ENCODE measurements at regions not wholly inside any gene's neighbourhood (a gene's known extent, or its start where the extent isn't known, plus 50 kb on each side); places are given as distances from the start of the nearest gene placed in this dataset.

- no TSS peak for BruUV-seq (replicated peaks)
- TF ChIP-seq CTCF (conservative IDR thresholded peaks at IDR 0.05; ENCODE audit: low read length): no peak
- no peak for TF ChIP-seq EZH2phosphoT487 (IDR thresholded peaks at IDR 0.05; ENCODE audit: borderline replicate concordance, low read depth, low read length)
- Histone ChIP-seq H3K9me2 (ENCODE audit: insufficient read depth, low read length) (no peaks in the 10 kb centered on the region), H3K4me3 (ENCODE audit: low read depth, low read length, poor library complexity, severe bottlenecking) (no peak overlapping the region), H3K4me2 (ENCODE audit: low read length) (no peak overlapping the region), H3K36me3 (ENCODE audit: insufficient read depth, low read length) (no peaks in the 10 kb centered on the region), H3K4me1 (ENCODE audit: insufficient read depth, low read length, poor library complexity, severe bottlenecking) (no peaks in the 10 kb centered on the region), H3K27ac (ENCODE audit: low read depth, low read length, poor library complexity, severe bottlenecking) (no peak overlapping the region), H3K9me3 (ENCODE audit: low read length) (no peaks in the 10 kb centered on the region), H2AFZ (ENCODE audit: low read length) (no peak overlapping the region), H3K79me2 (ENCODE audit: insufficient read depth, low read depth, low read length) (no peaks in the 10 kb centered on the region), H4K20me1 (ENCODE audit: insufficient read depth, low read length) (no peaks in the 10 kb centered on the region)
- intact Hi-C loops (cut with micrococcal nuclease; ENCODE audit: unreplicated experiment): no loop called here
- CTCF ChIA-PET (ENCODE audit: unreplicated experiment): no interaction called here
- POLR2A ChIA-PET: interaction anchor here (0.6 kb wide), 2 partner anchors 20 to 705 kb away, joined by 3 to 4 read pairs; no protein-coding TSS in a partner anchor
- DNase-seq (ENCODE audit: low spot score): no peak
Measured at GRCh38 chr4:31979988-31980387, 1259.8 kb downstream of the PCDH7 start.

GRCh38 chr4:31983246-31983645, 1263.1 kb downstream of the PCDH7 start:
- no peak overlapping the region for H2AFZ ChIP-seq (ENCODE audit: low read length)
- no peaks in the 10 kb centered on the region for H3K9me3 ChIP-seq (ENCODE audit: low read length)
- H3K79me2 ChIP-seq (ENCODE audit: insufficient read depth, low read depth, low read length): no peaks in the 10 kb centered on the region
- H3K4me3 ChIP-seq (ENCODE audit: low read depth, low read length, poor library complexity, severe bottlenecking): no peak overlapping the region
- no peaks in the 10 kb centered on the region for H3K36me3 ChIP-seq (ENCODE audit: insufficient read depth, low read length)
- no TSS peak for BruUV-seq (replicated peaks)
- no peak overlapping the region for H3K27ac ChIP-seq (ENCODE audit: low read depth, low read length, poor library complexity, severe bottlenecking)
- intact Hi-C loops (cut with micrococcal nuclease; ENCODE audit: unreplicated experiment): no loop called here
- no peaks in the 10 kb centered on the region for H4K20me1 ChIP-seq (ENCODE audit: insufficient read depth, low read length)
- no peaks in the 10 kb centered on the region for H3K9me2 ChIP-seq (ENCODE audit: insufficient read depth, low read length)
- POLR2A ChIA-PET: interaction anchor here (0.5 to 0.7 kb wide), 2 partner anchors 16 to 929 kb away, joined by 3 read pairs; no protein-coding TSS in a partner anchor
- H3K4me2 ChIP-seq (ENCODE audit: low read length): no peak overlapping the region
- H3K4me1 ChIP-seq (ENCODE audit: insufficient read depth, low read length, poor library complexity, severe bottlenecking): no peaks in the 10 kb centered on the region
- CTCF ChIA-PET (ENCODE audit: unreplicated experiment): no interaction called here
- DNase-seq (ENCODE audit: low spot score): no peak
- TF ChIP-seq CTCF (conservative IDR thresholded peaks at IDR 0.05; ENCODE audit: low read length): no peak
- no peak for TF ChIP-seq EZH2phosphoT487 (IDR thresholded peaks at IDR 0.05; ENCODE audit: borderline replicate concordance, low read depth, low read length)

GRCh38 chr4:31983677-31984076, 1263.5 kb downstream of the PCDH7 start:
- DNase-seq (ENCODE audit: low spot score): no peak
- no peak overlapping the region for H3K27ac ChIP-seq (ENCODE audit: low read depth, low read length, poor library complexity, severe bottlenecking)
- H3K4me3 ChIP-seq (ENCODE audit: low read depth, low read length, poor library complexity, severe bottlenecking): no peak overlapping the region
- BruUV-seq (replicated peaks): no TSS peak
- H4K20me1 ChIP-seq (ENCODE audit: insufficient read depth, low read length): no peaks in the 10 kb centered on the region
- TF ChIP-seq CTCF (conservative IDR thresholded peaks at IDR 0.05; ENCODE audit: low read length): no peak
- no peak overlapping the region for H2AFZ ChIP-seq (ENCODE audit: low read length)
- ChIA-PET POLR2A (interaction anchor here (0.5 to 0.7 kb wide), 2 partner anchors 16 to 928 kb away, joined by 3 read pairs; no protein-coding TSS in a partner anchor), CTCF (ENCODE audit: unreplicated experiment) (no interaction called here)
- H3K4me2 ChIP-seq (ENCODE audit: low read length): no peak overlapping the region
- no peaks in the 10 kb centered on the region for H3K36me3 ChIP-seq (ENCODE audit: insufficient read depth, low read length)
- no peaks in the 10 kb centered on the region for H3K4me1 ChIP-seq (ENCODE audit: insufficient read depth, low read length, poor library complexity, severe bottlenecking)
- H3K9me2 ChIP-seq (ENCODE audit: insufficient read depth, low read length): no peaks in the 10 kb centered on the region
- intact Hi-C loops (cut with micrococcal nuclease; ENCODE audit: unreplicated experiment): no loop called here
- H3K79me2 ChIP-seq (ENCODE audit: insufficient read depth, low read depth, low read length): no peaks in the 10 kb centered on the region
- H3K9me3 ChIP-seq (ENCODE audit: low read length): no peaks in the 10 kb centered on the region
